ENCODE measurements at regions not wholly inside any gene's neighbourhood (a gene's known extent, or its start where the extent isn't known, plus 50 kb on each side); places are given as distances from the start of the nearest gene placed in this dataset.
"Not testable (repeated sequence)": the region's sequence is repeated elsewhere in the genome, so short reads cannot be mapped to it uniquely, and the experiment has no call there.

- DNase-seq (no peak), FAIRE-seq (no peak)
- no peaks in the 10 kb centered on the region for H3K27me3 ChIP-seq (ENCODE audit: control insufficient read depth, insufficient read depth, low read length)
- H3K9me3 ChIP-seq (ENCODE audit: control insufficient read depth in 2 of 3, insufficient read depth in 1 of 3, low read length in 3 of 3): no peaks in the 10 kb centered on the region
- H3K4me3 ChIP-seq (ENCODE audit: low read length in 3 of 3): no peak overlapping the region
- TF ChIP-seq CTCF (IDR thresholded peaks at IDR 0.05; ENCODE audit: borderline replicate concordance, extremely low read depth, insufficient read depth): no peak
- intact Hi-C loops (cut with DNase I): no loop called here
- no peak overlapping the region for H3K27ac ChIP-seq (ENCODE audit: low read depth in 2 of 2, low read length in 2 of 2)
- no peaks in the 10 kb centered on the region for H3K36me3 ChIP-seq (ENCODE audit: control insufficient read depth in 2 of 3, insufficient read depth in 3 of 3, low read length in 3 of 3)
- no peak overlapping the region for H3K9ac ChIP-seq (ENCODE audit: low read length in 3 of 3)
- H3K4me1 ChIP-seq (ENCODE audit: control insufficient read depth in 2 of 3, insufficient read depth in 2 of 3, low read depth in 1 of 3, low read length in 3 of 3): no peaks in the 10 kb centered on the region
These were observed 51.2 kb upstream of the AKIRIN2 start for GRCh38 chr6:87753131-87753685.

GRCh38 chr6:87752503-87752902 is 50.5 kb upstream of the AKIRIN2 start:
- H3K9me3 ChIP-seq (ENCODE audit: control insufficient read depth in 2 of 3, insufficient read depth in 1 of 3, low read length in 3 of 3); intact Hi-C loops (cut with DNase I); H3K9ac ChIP-seq (ENCODE audit: low read length in 3 of 3); H3K4me3 ChIP-seq (ENCODE audit: low read length in 3 of 3); H3K36me3 ChIP-seq (ENCODE audit: control insufficient read depth in 2 of 3, insufficient read depth in 3 of 3, low read length in 3 of 3); DNase-seq; FAIRE-seq; H3K4me1 ChIP-seq (ENCODE audit: control insufficient read depth in 2 of 3, insufficient read depth in 2 of 3, low read depth in 1 of 3, low read length in 3 of 3); H3K27me3 ChIP-seq (ENCODE audit: control insufficient read depth, insufficient read depth, low read length); H3K27ac ChIP-seq (ENCODE audit: low read depth in 2 of 2, low read length in 2 of 2): not testable (repeated sequence)

All from kidney (tissue), 13 donors.